Tibial artery (tissue), 4 donors: ENCODE measurements at regions not wholly inside any gene's neighbourhood (a gene's known extent, or its start where the extent isn't known, plus 50 kb on each side); places are given as distances from the start of the nearest gene placed in this dataset.

Source experiments
- DNase-seq, 2 donors: peaks; one replicate each; pipeline ENCODE4 v3.0.0-alpha.2; 2019
- H3K27ac ChIP-seq, 2 donors: fragments of 200-600 bp; sonication (generic) in 1 of 2; 1 replicate in 1 of 2; 2 replicates in 1 of 2; pipeline ENCODE4 v1.5.1; 2018 to 2019; ENCODE audit warnings: mild to moderate bottlenecking in 1 of 2
- H3K27me3 ChIP-seq, 2 donors: fragments of 200-600 bp; sonication (generic) in 1 of 2; one replicate each; pipeline versions ENCODE4 v1.5.1 to v1.6.0; 2016 to 2019
- H3K36me3 ChIP-seq, 3 donors: fragments of 200-600 bp; sonication (generic) in 2 of 3; one replicate each; pipeline ENCODE4 v1.5.1; 2016 to 2019; ENCODE audit warnings: mild to moderate bottlenecking in 2 of 3
- H3K4me1 ChIP-seq, 4 donors: fragments of 200-600 bp; sonication (generic) in 2 of 4; 1 replicate in 3 of 4; 2 replicates in 1 of 4; pipeline ENCODE4 v1.5.1; 2016 to 2019
- H3K4me3 ChIP-seq, 2 donors: fragments of 200-600 bp; sonication (generic) in 1 of 2; 1 replicate in 1 of 2; 2 replicates in 1 of 2; pipeline ENCODE4 v1.5.1; 2018 to 2019; ENCODE audit warnings: mild to moderate bottlenecking in 2 of 2
- H3K9me3 ChIP-seq, 3 donors: fragments of 200-600 bp; sonication (generic) in 1 of 3; one replicate each; pipeline ENCODE4 v1.5.1; 2016 to 2019
- intact Hi-C: fragments of 100-400 bp; cut with DNase I; formaldehyde crosslinking; loops from one replicate; pipeline ENCODE4 v1.15.0; 2023; ENCODE audit warnings: low total_unique reads
- TF ChIP-seq, protein P1 (sequence below), 2 experiments: fragments of 200-600 bp in 1 of 2; fragments of 450-650 bp in 1 of 2; IDR thresholded peaks; one replicate each; pipeline ENCODE4 v1.5.1; 2017 to 2019; ENCODE audit warnings: antibody characterized with exemption in 2 of 2, mild to moderate bottlenecking in 1 of 2, moderate library complexity in 1 of 2

- no peak for DNase-seq
- no peaks in the 10 kb centered on the region for H3K4me1 ChIP-seq
- H3K27ac ChIP-seq = no peak overlapping the region
- intact Hi-C loops = no loop called here
- H3K36me3 ChIP-seq = no peaks in the 10 kb centered on the region
- TF ChIP-seq, protein P1, sequence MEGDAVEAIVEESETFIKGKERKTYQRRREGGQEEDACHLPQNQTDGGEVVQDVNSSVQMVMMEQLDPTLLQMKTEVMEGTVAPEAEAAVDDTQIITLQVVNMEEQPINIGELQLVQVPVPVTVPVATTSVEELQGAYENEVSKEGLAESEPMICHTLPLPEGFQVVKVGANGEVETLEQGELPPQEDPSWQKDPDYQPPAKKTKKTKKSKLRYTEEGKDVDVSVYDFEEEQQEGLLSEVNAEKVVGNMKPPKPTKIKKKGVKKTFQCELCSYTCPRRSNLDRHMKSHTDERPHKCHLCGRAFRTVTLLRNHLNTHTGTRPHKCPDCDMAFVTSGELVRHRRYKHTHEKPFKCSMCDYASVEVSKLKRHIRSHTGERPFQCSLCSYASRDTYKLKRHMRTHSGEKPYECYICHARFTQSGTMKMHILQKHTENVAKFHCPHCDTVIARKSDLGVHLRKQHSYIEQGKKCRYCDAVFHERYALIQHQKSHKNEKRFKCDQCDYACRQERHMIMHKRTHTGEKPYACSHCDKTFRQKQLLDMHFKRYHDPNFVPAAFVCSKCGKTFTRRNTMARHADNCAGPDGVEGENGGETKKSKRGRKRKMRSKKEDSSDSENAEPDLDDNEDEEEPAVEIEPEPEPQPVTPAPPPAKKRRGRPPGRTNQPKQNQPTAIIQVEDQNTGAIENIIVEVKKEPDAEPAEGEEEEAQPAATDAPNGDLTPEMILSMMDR (IDR thresholded peaks at IDR 0.05) = no peak
- H3K4me3 ChIP-seq = no peak overlapping the region
- no peaks in the 10 kb centered on the region for H3K27me3 ChIP-seq
- no peaks in the 10 kb centered on the region for H3K9me3 ChIP-seq
Measured at GRCh38 chr16:73510852-73511251, 462.9 kb upstream of the ZFHX3 start.

DNA sequence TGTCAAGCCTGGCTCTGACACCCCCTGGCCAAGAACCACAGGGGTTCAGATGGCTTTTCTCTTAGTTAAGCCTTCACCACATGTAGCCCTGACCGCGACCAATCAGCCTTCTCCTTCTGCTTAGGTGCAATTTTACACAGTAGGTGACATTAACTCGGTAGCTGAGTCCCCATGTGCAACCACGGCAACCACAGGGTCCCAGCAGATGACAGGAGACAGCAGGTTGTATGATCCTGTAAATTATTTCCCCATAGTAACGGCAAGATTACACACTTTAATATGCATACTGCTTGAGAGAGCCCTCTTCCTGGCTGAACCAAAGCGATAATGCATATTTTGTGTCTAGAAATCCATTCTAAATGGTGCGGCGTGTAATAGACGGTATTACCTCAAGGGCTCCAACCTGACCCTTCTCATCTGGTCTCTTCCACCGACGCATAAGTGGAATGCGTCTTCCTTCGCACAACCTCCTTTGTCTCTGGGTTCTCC lies 458.7 kb upstream of the ZFHX3 start:
- TF ChIP-seq, protein P1 (IDR thresholded peaks at IDR 0.05) = no peak
- intact Hi-C loops = no loop called here
- H3K9me3 ChIP-seq = no peaks in the 10 kb centered on the region

GRCh38 chr16:73505577-73505976 lies 457.6 kb upstream of the ZFHX3 start:
- TF ChIP-seq, protein P1 (IDR thresholded peaks at IDR 0.05) = no peak
- no peak for DNase-seq
- Histone ChIP-seq H3K4me3 (no peak overlapping the region), H3K27ac (no peak overlapping the region), H3K4me1 (no peaks in the 10 kb centered on the region), H3K27me3 (no peaks in the 10 kb centered on the region), H3K36me3 (no peaks in the 10 kb centered on the region), H3K9me3 (no peaks in the 10 kb centered on the region)
- intact Hi-C loops = no loop called here

More for the DNA sequence above, 458.7 kb upstream of the ZFHX3 start:
- no peak overlapping the region for H3K27ac ChIP-seq
- DNase-seq = no peak
- no peak overlapping the region for H3K4me3 ChIP-seq
- no peaks in the 10 kb centered on the region for H3K36me3 ChIP-seq
- no peaks in the 10 kb centered on the region for H3K4me1 ChIP-seq
- no peaks in the 10 kb centered on the region for H3K27me3 ChIP-seq

DNA sequence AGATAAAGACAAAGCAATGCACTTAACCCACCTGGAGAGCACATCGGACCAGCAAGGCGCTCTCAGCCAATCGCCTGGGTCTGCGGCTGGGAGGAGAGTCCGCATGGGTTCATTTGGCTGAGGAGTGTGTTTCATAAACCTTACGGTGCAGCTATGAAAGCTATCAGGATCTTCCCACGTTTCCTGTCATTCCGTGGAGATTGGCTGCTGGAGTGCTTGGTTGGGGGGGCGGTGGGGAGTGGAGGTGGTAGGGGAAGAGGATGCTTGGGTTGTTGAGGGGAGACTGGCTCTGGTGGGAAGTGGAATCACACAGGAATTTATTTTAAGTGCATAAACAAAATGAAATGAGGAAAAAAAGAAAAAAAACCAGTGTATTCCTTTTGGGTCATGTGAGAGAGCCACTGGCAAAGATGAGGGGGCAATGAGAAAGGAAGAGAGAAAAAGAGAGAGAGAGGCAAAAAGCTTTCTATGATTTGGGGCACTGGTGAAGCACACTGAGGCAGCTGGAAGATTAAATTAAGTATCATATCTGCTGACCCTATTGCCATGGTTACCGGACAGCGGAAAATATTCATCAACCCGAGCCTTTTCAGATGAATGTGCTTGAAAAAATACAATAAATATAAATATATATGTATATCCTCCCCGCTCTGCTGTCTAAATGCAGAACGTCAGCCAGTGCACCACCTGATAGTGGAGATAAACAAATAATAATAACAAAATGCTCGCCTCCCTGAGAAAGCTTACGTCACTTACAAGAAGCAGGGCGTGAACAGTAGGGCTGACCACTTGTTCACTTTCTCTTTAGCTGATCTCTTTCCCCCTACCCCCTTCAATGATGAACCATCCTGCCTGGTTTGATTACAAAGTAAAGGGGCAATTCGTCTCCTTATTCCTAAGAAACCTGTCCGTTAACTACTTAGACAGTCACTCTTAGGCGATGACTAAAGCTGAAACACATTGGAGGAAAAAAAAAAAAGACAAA lies 457.0 kb upstream of the ZFHX3 start:
- Histone ChIP-seq H3K4me1 (no peaks in the 10 kb centered on the region), H3K36me3 (no peaks in the 10 kb centered on the region), H3K27ac (no peak overlapping the region), H3K9me3 (no peaks in the 10 kb centered on the region), H3K4me3 (no peak overlapping the region), H3K27me3 (no peaks in the 10 kb centered on the region)
- DNase-seq = no peak
- intact Hi-C loops = no loop called here
- TF ChIP-seq, protein P1 (IDR thresholded peaks at IDR 0.05) = no peak

- Histone ChIP-seq H3K27me3 (no peaks in the 10 kb centered on the region), H3K36me3 (no peaks in the 10 kb centered on the region), H3K4me1 (no peaks in the 10 kb centered on the region), H3K27ac (no peak overlapping the region), H3K4me3 (no peak overlapping the region), H3K9me3 (no peaks in the 10 kb centered on the region)
- DNase-seq = no peak
- TF ChIP-seq, protein P1 (IDR thresholded peaks at IDR 0.05) = no peak
- intact Hi-C loops = no loop called here
Measured at GRCh38 chr16:73503093-73503492, 455.2 kb upstream of the ZFHX3 start.
